GM23248 (cell line): ENCODE measurements at regions not wholly inside any gene's neighbourhood (a gene's known extent, or its start where the extent isn't known, plus 50 kb on each side); places are given as distances from the start of the nearest gene placed in this dataset.

Source experiments
- DNase-seq: peaks from one replicate; pipeline ENCODE4 v3.0.0-alpha.2; 2015
- H2AFZ ChIP-seq: fragments of 200-600 bp; sonication (generic); 2 replicates; pipeline ENCODE4 v1.6.1; 2016; ENCODE audit warnings: antibody characterized with exemption
- H3F3A ChIP-seq: fragments of 200-600 bp; sonication (generic); 2 replicates; pipeline ENCODE4 v1.6.1; 2016; ENCODE audit warnings: mild to moderate bottlenecking, antibody characterized with exemption, mixed run types; ENCODE audit not compliant: insufficient read depth
- H3K27ac ChIP-seq: fragments of 200-600 bp; sonication (generic); 2 replicates; pipeline ENCODE4 v1.5.1; 2016; ENCODE audit warnings: mild to moderate bottlenecking
- H3K27me3 ChIP-seq: fragments of 200-600 bp; sonication (generic); replicated peaks from 2 replicates; pipeline ENCODE4 v1.6.1; 2016; ENCODE audit warnings: mild to moderate bottlenecking; ENCODE audit not compliant: insufficient read depth
- H3K36me3 ChIP-seq: fragments of 200-600 bp; sonication (generic); 2 replicates; pipeline ENCODE4 v1.6.1; 2016; ENCODE audit warnings: low read depth, mild to moderate bottlenecking
- H3K4me1 ChIP-seq: fragments of 200-600 bp; sonication (generic); 2 replicates; pipeline ENCODE4 v1.6.1; 2016; ENCODE audit warnings: mild to moderate bottlenecking; ENCODE audit not compliant: insufficient read depth
- H3K4me2 ChIP-seq: fragments of 200-600 bp; sonication (generic); one replicate; pipeline ENCODE4 v1.6.1; 2016; ENCODE audit warnings: mild to moderate bottlenecking; ENCODE audit not compliant: unreplicated experiment
- H3K4me3 ChIP-seq: fragments of 200-600 bp; sonication (generic); 2 replicates; pipeline ENCODE4 v1.5.1; 2016; ENCODE audit warnings: mild to moderate bottlenecking
- H3K79me2 ChIP-seq: fragments of 200-600 bp; sonication (generic); 2 replicates; pipeline ENCODE4 v1.6.1; 2016; ENCODE audit warnings: mild to moderate bottlenecking; ENCODE audit not compliant: insufficient read depth
- H3K9ac ChIP-seq: fragments of 200-600 bp; sonication (generic); 2 replicates; pipeline ENCODE4 v1.6.1; 2016; ENCODE audit warnings: mild to moderate bottlenecking
- H3K9me2 ChIP-seq: fragments of 200-600 bp; sonication (generic); 2 replicates; pipeline ENCODE4 v1.6.1; 2016; ENCODE audit warnings: mixed run types, mild to moderate bottlenecking, moderate library complexity; ENCODE audit not compliant: insufficient read depth
- H3K9me3 ChIP-seq: fragments of 200-600 bp; sonication (generic); one replicate; pipeline ENCODE4 v1.6.1; 2017; ENCODE audit warnings: low read depth
- H4K20me1 ChIP-seq: fragments of 200-600 bp; sonication (generic); 2 replicates; pipeline ENCODE4 v1.6.0; 2016; ENCODE audit not compliant: insufficient read depth
- EZH2 ChIP-seq: fragments of 200-600 bp; sonication (generic); IDR thresholded peaks from 2 replicates; pipeline ENCODE4 v1.6.1; 2018; ENCODE audit warnings: antibody characterized with exemption, mild to moderate bottlenecking; ENCODE audit not compliant: insufficient read depth, poor library complexity, severe bottlenecking
- EZH2phosphoT487 ChIP-seq: fragments of 200-600 bp; sonication (generic); IDR thresholded peaks from 2 replicates; pipeline ENCODE4 v1.6.1; 2018; ENCODE audit warnings: antibody characterized with exemption, moderate library complexity, mild to moderate bottlenecking, low read depth; ENCODE audit not compliant: insufficient read depth
- WGBS, 2 experiments: methylation state at CpG; one replicate each; pipeline ENCODE4 v1.1.6; 2015 to 2017; ENCODE audit warnings: low lambda C conversion rate in 2 of 2, low coverage in 1 of 2; ENCODE audit errors: missing lambda C conversion rate in 2 of 2; 5-methylcytosine and 5-hydroxymethylcytosine counted together
- in situ Hi-C: fragments of 300-500 bp; cut with MboI; formaldehyde crosslinking; loops from 2 replicates; pipeline ENCODE4 v1.15.0; 2020

DNA sequence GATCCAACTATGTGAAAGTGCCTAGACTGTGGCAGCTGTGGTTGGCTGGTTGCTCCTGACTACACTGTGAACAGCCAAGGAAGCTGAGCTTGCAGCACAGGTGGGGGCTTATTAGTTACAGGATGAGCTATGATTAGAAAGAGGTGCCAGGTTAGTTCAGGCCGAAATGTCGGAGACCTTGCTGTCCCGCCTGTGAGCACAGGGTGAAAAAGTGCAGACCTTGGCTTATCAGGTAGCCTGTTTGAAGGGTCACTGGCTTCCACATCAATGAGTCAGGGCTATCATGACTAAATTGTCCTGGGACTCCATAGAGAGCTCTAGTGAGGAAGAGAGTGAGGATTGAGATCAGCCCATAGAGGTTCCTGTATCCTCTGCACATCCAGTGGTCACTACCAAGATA, 114.3 kb upstream of the PLPPR1 start:
- in situ Hi-C loops, result no loop called here
- no peaks in the 10 kb centered on the region for H3K36me3 ChIP-seq
- no peak overlapping the region for H3K4me3 ChIP-seq
- WGBS, 2 experiments, result 76 to 78% methylated on average over 3 of the region's 3 CpGs
- H3K9me3 ChIP-seq, result no peaks in the 10 kb centered on the region
- no peak for TF ChIP-seq EZH2phosphoT487
- no peak for DNase-seq
- H3K27ac ChIP-seq, result no peak overlapping the region
- no peak overlapping the region for H3K9ac ChIP-seq
- no peaks in the 10 kb centered on the region for H3K27me3 ChIP-seq
- H3K4me1 ChIP-seq, result no peaks in the 10 kb centered on the region
- H3K79me2 ChIP-seq, result no peaks in the 10 kb centered on the region
- H3F3A ChIP-seq, result no peaks in the 10 kb centered on the region
- H3K9me2 ChIP-seq, result no peaks in the 10 kb centered on the region
- H2AFZ ChIP-seq, result no peak overlapping the region
- H4K20me1 ChIP-seq, result no peaks in the 10 kb centered on the region
- H3K4me2 ChIP-seq, result no peak overlapping the region

DNA sequence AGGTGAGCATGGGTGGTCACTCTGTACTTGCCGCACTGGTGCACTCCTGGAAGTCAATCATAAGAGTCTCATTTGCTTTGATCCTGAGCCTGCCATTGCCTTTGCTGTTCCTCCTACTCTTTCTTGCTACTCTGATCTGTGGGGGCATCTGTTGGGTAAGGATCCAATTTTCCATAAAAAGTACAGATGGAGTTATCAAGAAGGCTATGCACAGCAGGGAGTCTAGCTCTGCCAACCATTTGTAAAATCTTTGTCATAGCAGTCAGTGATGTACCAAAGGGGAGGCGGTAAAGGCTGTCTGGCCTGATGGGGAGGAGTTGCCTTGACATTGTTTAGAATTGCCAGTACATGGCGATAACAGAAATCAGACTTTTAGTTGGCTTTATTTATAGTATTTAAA, 109.0 kb upstream of the PLPPR1 start:
- Histone ChIP-seq H3F3A (no peaks in the 10 kb centered on the region), H3K4me1 (no peaks in the 10 kb centered on the region), H3K27ac (no peak overlapping the region), H4K20me1 (no peaks in the 10 kb centered on the region), H2AFZ (no peak overlapping the region), H3K9me2 (no peaks in the 10 kb centered on the region), H3K4me3 (no peak overlapping the region), H3K27me3 (no peaks in the 10 kb centered on the region), H3K79me2 (no peaks in the 10 kb centered on the region), H3K4me2 (no peak overlapping the region), H3K9ac (no peak overlapping the region), H3K9me3 (no peaks in the 10 kb centered on the region), H3K36me3 (no peaks in the 10 kb centered on the region)
- TF ChIP-seq EZH2 (no peak), EZH2phosphoT487 (no peak)
- WGBS, 2 experiments, result 31 to 35% methylated on average over 3 of the region's 3 CpGs
- no peak for DNase-seq
- in situ Hi-C loops, result no loop called here

DNA sequence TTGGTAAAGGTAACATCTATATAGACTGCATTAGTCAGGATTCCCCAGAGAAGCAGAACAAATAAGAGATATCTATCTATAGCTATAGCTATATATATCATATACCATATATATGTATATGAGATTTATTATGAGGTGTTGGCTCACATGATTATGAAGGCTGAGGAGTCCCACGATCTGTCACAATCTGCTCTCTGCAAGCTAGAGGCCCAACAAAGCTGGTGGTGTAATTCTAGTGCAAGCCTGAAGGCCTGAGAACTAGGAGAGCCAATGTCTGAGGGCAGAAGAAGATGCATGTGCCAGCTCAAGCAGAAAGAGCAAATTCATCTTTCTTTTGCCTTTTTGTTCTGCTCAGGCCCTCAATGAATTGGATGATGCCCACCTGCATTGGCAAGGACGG, 102.2 kb upstream of the PLPPR1 start:
- Histone ChIP-seq H3K27ac (no peak overlapping the region), H3K9ac (no peak overlapping the region), H2AFZ (no peak overlapping the region), H3F3A (no peaks in the 10 kb centered on the region), H3K9me2 (no peaks in the 10 kb centered on the region), H3K79me2 (no peaks in the 10 kb centered on the region), H3K9me3 (no peaks in the 10 kb centered on the region), H3K4me2 (no peak overlapping the region), H4K20me1 (no peaks in the 10 kb centered on the region), H3K4me3 (no peak overlapping the region), H3K4me1 (no peaks in the 10 kb centered on the region), H3K27me3 (no peaks in the 10 kb centered on the region), H3K36me3 (no peaks in the 10 kb centered on the region)
- TF ChIP-seq EZH2 (no peak), EZH2phosphoT487 (no peak)
- DNase-seq, result no peak
- in situ Hi-C loops, result no loop called here
- WGBS, 2 experiments, result 5 to 16% methylated on average over 2 of the region's 2 CpGs

DNA sequence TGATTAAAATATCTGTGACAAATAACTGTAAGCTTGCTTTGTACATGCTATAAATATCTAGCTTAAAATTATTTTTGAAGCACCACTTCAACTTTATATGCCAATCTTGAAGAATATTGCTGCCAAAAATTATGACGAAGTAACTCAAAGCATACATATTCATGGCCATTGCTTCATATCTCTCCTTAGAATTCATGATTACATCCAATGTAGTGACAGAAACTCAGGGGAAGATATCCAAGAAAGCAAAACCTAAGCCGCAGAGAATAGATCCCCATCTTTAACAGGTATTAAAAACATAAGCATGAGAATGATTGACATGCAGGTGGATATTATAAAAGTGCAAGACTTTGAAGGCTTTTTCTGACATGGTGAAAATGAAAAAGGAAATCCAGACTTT, 100.8 kb upstream of the PLPPR1 start:
- H3K9me2 ChIP-seq, result no peaks in the 10 kb centered on the region
- H3K9me3 ChIP-seq, result no peaks in the 10 kb centered on the region
- no peaks in the 10 kb centered on the region for H3F3A ChIP-seq
- in situ Hi-C loops, result no loop called here
- 28 to 32% methylated on average over 2 of the region's 2 CpGs for WGBS, 2 experiments
- no peaks in the 10 kb centered on the region for H3K4me1 ChIP-seq
- H3K27me3 ChIP-seq, result no peaks in the 10 kb centered on the region
- H3K9ac ChIP-seq, result no peak overlapping the region
- no peaks in the 10 kb centered on the region for H3K79me2 ChIP-seq
- H3K27ac ChIP-seq, result no peak overlapping the region
- H3K4me2 ChIP-seq, result no peak overlapping the region
- no peak for TF ChIP-seq EZH2
- no peak for TF ChIP-seq EZH2phosphoT487
- no peaks in the 10 kb centered on the region for H4K20me1 ChIP-seq
- no peaks in the 10 kb centered on the region for H3K36me3 ChIP-seq
- DNase-seq, result no peak
- H3K4me3 ChIP-seq, result no peak overlapping the region
- H2AFZ ChIP-seq, result no peak overlapping the region

DNA sequence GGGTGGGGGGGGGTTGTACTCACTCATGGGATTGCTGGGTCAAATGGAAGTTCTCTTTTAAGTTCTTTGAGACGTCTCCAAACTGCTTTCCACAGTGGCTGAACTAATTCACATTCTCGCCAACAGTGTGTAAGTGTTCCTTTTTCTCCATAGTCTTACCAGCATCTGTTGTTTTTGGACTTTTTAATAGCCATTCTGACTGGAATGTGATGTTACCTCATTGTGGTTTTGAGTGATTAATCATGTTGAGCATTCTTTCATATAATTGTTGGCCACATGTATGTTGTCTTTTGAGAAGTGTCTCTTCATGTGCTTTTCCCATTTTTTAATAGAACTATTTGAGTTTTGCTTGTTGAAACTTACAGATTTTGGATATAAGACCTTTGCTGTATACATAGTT, 94.9 kb upstream of the PLPPR1 start:
- peaks cover 6% of the 10 kb centered on the region; the same call in 1 of the 2 replicates for H3F3A ChIP-seq
- no peaks in the 10 kb centered on the region for H3K27me3 ChIP-seq
- WGBS, 2 experiments, result 0% methylated on average over 2 of the region's 2 CpGs
- TF ChIP-seq EZH2phosphoT487, result no peak
- TF ChIP-seq EZH2, result no peak
- no peaks in the 10 kb centered on the region for H4K20me1 ChIP-seq
- H3K4me3 ChIP-seq, result no peak overlapping the region
- H3K9me2 ChIP-seq, result no peaks in the 10 kb centered on the region
- no peaks in the 10 kb centered on the region for H3K36me3 ChIP-seq
- no peak overlapping the region for H3K9ac ChIP-seq
- H3K4me1 ChIP-seq, result peaks cover 3% of the 10 kb centered on the region; the same call in 1 of the 2 replicates
- no peak overlapping the region for H3K27ac ChIP-seq
- no peak overlapping the region for H2AFZ ChIP-seq
- H3K9me3 ChIP-seq, result no peaks in the 10 kb centered on the region
- no peaks in the 10 kb centered on the region for H3K79me2 ChIP-seq
- in situ Hi-C loops, result no loop called here
- peak; percentile 45 for DNase-seq
- no peak overlapping the region for H3K4me2 ChIP-seq
